OCI-LY1 (cell line): ENCODE measurements at regions not wholly inside any gene's neighbourhood (a gene's known extent, or its start where the extent isn't known, plus 50 kb on each side); places are given as distances from the start of the nearest gene placed in this dataset.

Experiments
- H2AFZ ChIP-seq: fragments of 200-600 bp; sonication (generic), shearing (Covaris generic); 2 replicates; pipeline ENCODE4 v1.6.0; 2014; ENCODE audit warnings: antibody characterized with exemption, mild to moderate bottlenecking, low read length
- H3F3A ChIP-seq: fragments of 200-600 bp; sonication (generic), shearing (Covaris generic); 2 replicates; pipeline ENCODE4 v1.6.0; 2014; ENCODE audit warnings: mild to moderate bottlenecking, antibody characterized with exemption, low read length, moderate library complexity; ENCODE audit not compliant: insufficient read depth
- H3K27ac ChIP-seq: fragments of 200-600 bp; sonication (generic); 2 replicates; pipeline ENCODE4 v1.5.1; 2014; ENCODE audit warnings: low read length, mixed run types, mild to moderate bottlenecking, low read depth; ENCODE audit not compliant: poor library complexity, severe bottlenecking
- H3K27me3 ChIP-seq: fragments of 200-600 bp; sonication (generic); 2 replicates; pipeline ENCODE4 v1.6.0; 2014; ENCODE audit warnings: antibody characterized with exemption, mild to moderate bottlenecking, low read length, moderate library complexity; ENCODE audit not compliant: insufficient read depth
- H3K36me3 ChIP-seq: fragments of 200-600 bp; sonication (generic); 2 replicates; pipeline ENCODE4 v1.6.1; 2014; ENCODE audit warnings: mild to moderate bottlenecking, antibody characterized with exemption, low read length, moderate library complexity, mixed read lengths; ENCODE audit not compliant: insufficient read depth
- H3K4me1 ChIP-seq: fragments of 200-600 bp; sonication (generic); 2 replicates; pipeline ENCODE4 v1.5.1; 2014; ENCODE audit warnings: mild to moderate bottlenecking, low read length, moderate library complexity; ENCODE audit not compliant: insufficient read depth, severe bottlenecking
- H3K4me2 ChIP-seq: fragments of 200-600 bp; sonication (generic), shearing (Covaris generic); 2 replicates; pipeline ENCODE4 v1.6.1; 2014; ENCODE audit warnings: low read length
- H3K4me3 ChIP-seq: fragments of 200-600 bp; sonication (generic); 2 replicates; pipeline ENCODE4 v1.5.1; 2014; ENCODE audit warnings: low read length, low read depth, mild to moderate bottlenecking, mixed read lengths; ENCODE audit not compliant: poor library complexity, severe bottlenecking
- H3K79me2 ChIP-seq: fragments of 200-600 bp; shearing (Covaris generic); 2 replicates; pipeline ENCODE4 v1.6.1; 2016; ENCODE audit warnings: mixed run types, low read length, mixed read lengths; ENCODE audit not compliant: insufficient read depth
- H3K9ac ChIP-seq: fragments of 200-600 bp; sonication (generic), shearing (Covaris generic); 2 replicates; pipeline ENCODE4 v1.6.1; 2014; ENCODE audit warnings: mild to moderate bottlenecking, low read length, mixed read lengths
- H3K9me2 ChIP-seq: fragments of 200-600 bp; sonication (generic), shearing (Covaris generic); 2 replicates; pipeline ENCODE4 v1.6.1; 2014; ENCODE audit warnings: low read depth, mild to moderate bottlenecking, low read length, mixed read lengths
- H3K9me3 ChIP-seq: fragments of 200-600 bp; shearing (Covaris generic); 2 replicates; pipeline ENCODE4 v1.6.1; 2014; ENCODE audit warnings: low read length, mixed read lengths
- H4K20me1 ChIP-seq: fragments of 200-600 bp; sonication (generic), shearing (Covaris generic); 2 replicates; pipeline ENCODE4 v1.6.0; 2016; ENCODE audit warnings: mild to moderate bottlenecking, low read length; ENCODE audit not compliant: insufficient read depth
- EZH2 ChIP-seq: fragments of 200-600 bp; sonication (generic), shearing (Covaris generic); IDR thresholded peaks from 2 replicates; pipeline ENCODE4 v1.8.0; 2017; ENCODE audit warnings: borderline replicate concordance, mixed run types, mild to moderate bottlenecking, antibody characterized with exemption, low read length, moderate library complexity, mixed read lengths
- TF ChIP-seq, protein P1 (sequence below): fragments of 200-600 bp; sonication (generic), shearing (Covaris generic); IDR thresholded peaks from 2 replicates; pipeline ENCODE4 v1.5.1; 2017; ENCODE audit warnings: mild to moderate bottlenecking, antibody characterized with exemption, low read length, moderate library complexity, mixed read lengths

DNA sequence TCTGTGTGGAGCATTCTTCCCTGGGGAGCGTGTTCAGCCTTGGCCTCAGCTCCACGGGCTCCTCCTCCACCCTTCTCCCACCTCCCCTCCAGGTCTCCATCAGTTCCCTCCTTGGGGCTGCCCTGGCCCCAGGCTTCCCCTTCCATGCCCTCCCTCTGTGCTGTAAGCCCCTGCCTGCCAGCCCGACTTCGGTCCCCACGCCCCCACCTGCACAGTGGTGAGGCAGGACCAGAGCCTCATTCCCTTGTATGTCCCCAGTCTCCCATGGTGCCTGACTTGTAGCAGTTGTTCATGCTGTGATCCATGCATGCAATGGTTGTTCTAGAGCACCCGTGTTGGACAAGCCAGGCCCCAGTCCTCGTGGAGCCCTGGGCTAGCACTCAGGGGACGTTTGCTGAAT, 199.4 kb downstream of the RBFOX3 start:
- Histone ChIP-seq H3K27ac (no peak overlapping the region), H3K27me3 (peaks cover 4% of the 10 kb centered on the region; the same call in 1 of the 2 replicates), H3K9me3 (no peaks in the 10 kb centered on the region), H3K4me2 (no peak overlapping the region), H3K4me3 (no peak overlapping the region), H4K20me1 (no peaks in the 10 kb centered on the region), H3K36me3 (no peaks in the 10 kb centered on the region), H3K9ac (no peak overlapping the region), H3K4me1 (no peaks in the 10 kb centered on the region), H3K79me2 (no peaks in the 10 kb centered on the region), H3F3A (no peaks in the 10 kb centered on the region), H2AFZ (no peak overlapping the region), H3K9me2 (no peaks in the 10 kb centered on the region)
- TF ChIP-seq EZH2 = no peak
- TF ChIP-seq, protein P1, sequence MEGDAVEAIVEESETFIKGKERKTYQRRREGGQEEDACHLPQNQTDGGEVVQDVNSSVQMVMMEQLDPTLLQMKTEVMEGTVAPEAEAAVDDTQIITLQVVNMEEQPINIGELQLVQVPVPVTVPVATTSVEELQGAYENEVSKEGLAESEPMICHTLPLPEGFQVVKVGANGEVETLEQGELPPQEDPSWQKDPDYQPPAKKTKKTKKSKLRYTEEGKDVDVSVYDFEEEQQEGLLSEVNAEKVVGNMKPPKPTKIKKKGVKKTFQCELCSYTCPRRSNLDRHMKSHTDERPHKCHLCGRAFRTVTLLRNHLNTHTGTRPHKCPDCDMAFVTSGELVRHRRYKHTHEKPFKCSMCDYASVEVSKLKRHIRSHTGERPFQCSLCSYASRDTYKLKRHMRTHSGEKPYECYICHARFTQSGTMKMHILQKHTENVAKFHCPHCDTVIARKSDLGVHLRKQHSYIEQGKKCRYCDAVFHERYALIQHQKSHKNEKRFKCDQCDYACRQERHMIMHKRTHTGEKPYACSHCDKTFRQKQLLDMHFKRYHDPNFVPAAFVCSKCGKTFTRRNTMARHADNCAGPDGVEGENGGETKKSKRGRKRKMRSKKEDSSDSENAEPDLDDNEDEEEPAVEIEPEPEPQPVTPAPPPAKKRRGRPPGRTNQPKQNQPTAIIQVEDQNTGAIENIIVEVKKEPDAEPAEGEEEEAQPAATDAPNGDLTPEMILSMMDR = no peak

DNA sequence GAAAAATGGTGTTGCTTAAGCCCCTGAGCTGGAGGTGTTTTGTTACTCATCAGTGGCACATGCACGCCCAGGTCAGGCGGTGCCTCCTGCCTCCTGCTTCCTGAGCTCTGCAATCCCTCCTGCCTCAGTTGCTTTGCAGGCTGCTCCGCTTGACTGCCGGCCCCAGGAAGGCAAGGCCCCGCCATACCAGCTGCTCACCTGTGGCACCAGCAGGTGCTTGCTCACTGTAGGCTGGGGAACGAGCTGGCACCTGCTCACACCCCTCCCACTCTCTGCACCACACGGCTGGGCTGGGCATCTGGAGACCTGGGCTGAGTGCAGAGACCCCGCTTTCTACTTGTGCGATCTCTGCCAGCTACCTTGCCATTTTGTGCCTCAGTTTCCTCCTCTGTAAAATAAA, 200.2 kb downstream of the RBFOX3 start:
- H3K27me3 ChIP-seq = peaks cover 4% of the 10 kb centered on the region; the same call in 1 of the 2 replicates
- TF ChIP-seq EZH2 = no peak
- TF ChIP-seq, protein P1 = no peak
- no peaks in the 10 kb centered on the region for H3F3A ChIP-seq
- no peak overlapping the region for H3K9ac ChIP-seq
- no peak overlapping the region for H3K27ac ChIP-seq
- H3K36me3 ChIP-seq = no peaks in the 10 kb centered on the region
- no peak overlapping the region for H3K4me3 ChIP-seq
- no peaks in the 10 kb centered on the region for H3K4me1 ChIP-seq
- no peaks in the 10 kb centered on the region for H3K9me3 ChIP-seq
- no peaks in the 10 kb centered on the region for H3K79me2 ChIP-seq
- H3K4me2 ChIP-seq = no peak overlapping the region
- H2AFZ ChIP-seq = no peak overlapping the region
- no peaks in the 10 kb centered on the region for H3K9me2 ChIP-seq
- no peaks in the 10 kb centered on the region for H4K20me1 ChIP-seq

DNA sequence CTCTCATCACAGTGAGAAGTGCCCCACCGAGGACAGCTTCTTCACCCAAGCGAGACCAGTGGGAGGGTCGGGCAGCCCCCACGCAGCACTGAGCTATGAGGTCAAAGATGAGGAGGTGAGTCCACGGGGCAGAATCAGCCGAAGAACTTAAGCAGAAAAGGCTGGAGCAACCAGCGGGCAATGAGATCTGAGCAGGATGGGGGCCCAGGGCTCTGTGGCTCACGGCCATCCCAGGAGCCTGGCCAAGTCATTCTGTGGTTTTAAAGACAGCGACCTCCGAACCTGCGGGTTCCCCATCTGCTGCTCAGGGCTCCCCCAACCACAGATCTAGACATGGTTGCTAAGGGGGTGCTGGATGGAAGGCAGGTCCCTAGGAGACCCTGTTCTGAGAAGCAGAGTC, 202.6 kb downstream of the RBFOX3 start:
- Histone ChIP-seq H3K4me1 (no peaks in the 10 kb centered on the region), H3K36me3 (no peaks in the 10 kb centered on the region), H3K9me3 (no peaks in the 10 kb centered on the region), H3K4me2 (no peak overlapping the region), H3K4me3 (no peak overlapping the region), H3K9me2 (no peaks in the 10 kb centered on the region), H2AFZ (no peak overlapping the region), H3F3A (no peaks in the 10 kb centered on the region), H3K9ac (no peak overlapping the region), H3K79me2 (no peaks in the 10 kb centered on the region), H3K27ac (no peak overlapping the region), H3K27me3 (peaks cover 4% of the 10 kb centered on the region; the same call in 1 of the 2 replicates), H4K20me1 (no peaks in the 10 kb centered on the region)
- TF ChIP-seq, protein P1 = no peak
- no peak for TF ChIP-seq EZH2
